ENCODE measurements at regions not wholly inside any gene's neighbourhood (a gene's known extent, or its start where the extent isn't known, plus 50 kb on each side); places are given as distances from the start of the nearest gene placed in this dataset.

DNA sequence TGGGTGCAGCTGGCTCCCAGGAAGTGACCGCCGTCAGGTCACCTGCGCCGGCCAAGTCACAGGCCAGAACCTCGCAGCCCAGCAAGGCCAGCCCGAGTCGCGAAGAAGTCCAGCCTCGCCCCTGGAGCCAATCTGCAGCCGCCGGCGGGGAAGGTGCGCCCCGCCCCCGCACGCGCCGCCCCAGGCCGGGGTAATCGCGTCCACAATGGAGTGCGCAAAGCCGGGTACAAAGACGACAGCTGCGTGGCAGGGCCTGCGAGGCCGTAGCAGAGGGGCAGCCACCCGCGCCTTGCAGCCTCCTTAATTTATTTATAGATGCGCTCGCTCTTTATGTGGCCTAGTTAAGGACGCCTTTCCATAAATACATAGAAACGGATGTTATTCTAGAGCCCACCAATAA lies 139.4 kb upstream of the CPEB2 start:
- no peak for TF ChIP-seq POLR2AphosphoS5 (IDR thresholded peaks at IDR 0.05; ENCODE audit: low read depth)
- no peak for TF ChIP-seq CTCF (conservative IDR thresholded peaks at IDR 0.05; ENCODE audit: low read depth in 2 of 2)
- TF ChIP-seq EZH2 (IDR thresholded peaks at IDR 0.05; ENCODE audit: low read depth, unreplicated experiment): no peak
- no peak for TF ChIP-seq CREB1 (CRISPR knock-in tag; IDR thresholded peaks at IDR 0.05; ENCODE audit: low read depth)
- TF ChIP-seq EZH2phosphoT487 (IDR thresholded peaks at IDR 0.05; ENCODE audit: unreplicated experiment): no peak
- TF ChIP-seq JUNB (IDR thresholded peaks at IDR 0.05; ENCODE audit: unreplicated experiment): no peak
- TF ChIP-seq REST (IDR thresholded peaks at IDR 0.05; ENCODE audit: unreplicated experiment): no peak
- TF ChIP-seq ZNF114 (CRISPR knock-in tag; IDR thresholded peaks at IDR 0.05): no peak
- no peak for TF ChIP-seq STAT1 (IDR thresholded peaks at IDR 0.05; ENCODE audit: unreplicated experiment)
- TF ChIP-seq ZNF462 (CRISPR knock-in tag; IDR thresholded peaks at IDR 0.05): no peak
- TF ChIP-seq, protein P1, sequence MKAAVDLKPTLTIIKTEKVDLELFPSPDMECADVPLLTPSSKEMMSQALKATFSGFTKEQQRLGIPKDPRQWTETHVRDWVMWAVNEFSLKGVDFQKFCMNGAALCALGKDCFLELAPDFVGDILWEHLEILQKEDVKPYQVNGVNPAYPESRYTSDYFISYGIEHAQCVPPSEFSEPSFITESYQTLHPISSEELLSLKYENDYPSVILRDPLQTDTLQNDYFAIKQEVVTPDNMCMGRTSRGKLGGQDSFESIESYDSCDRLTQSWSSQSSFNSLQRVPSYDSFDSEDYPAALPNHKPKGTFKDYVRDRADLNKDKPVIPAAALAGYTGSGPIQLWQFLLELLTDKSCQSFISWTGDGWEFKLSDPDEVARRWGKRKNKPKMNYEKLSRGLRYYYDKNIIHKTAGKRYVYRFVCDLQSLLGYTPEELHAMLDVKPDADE (IDR thresholded peaks at IDR 0.05): no peak

All from GM23338 (cell line).